Mesothelial cell of epicardium (in vitro differentiated cells): ENCODE measurements at regions not wholly inside any gene's neighbourhood (a gene's known extent, or its start where the extent isn't known, plus 50 kb on each side); places are given as distances from the start of the nearest gene placed in this dataset.
"Not testable (repeated sequence)": the region's sequence is repeated elsewhere in the genome, so short reads cannot be mapped to it uniquely, and the experiment has no call there.

Source experiments
- DNase-seq, 2 experiments: peaks; one replicate each; pipeline ENCODE4 v3.0.0; 2021; ENCODE audit warnings: low spot score in 2 of 2; ENCODE audit not compliant: unreplicated experiment in 2 of 2
- H3K27ac Mint-ChIP-seq: 2 replicates; pipeline ENCODE4 v1.8.0; 2021; ENCODE audit warnings: mixed read lengths
- H3K27me3 Mint-ChIP-seq: 2 replicates; pipeline ENCODE4 v1.8.0; 2021; ENCODE audit warnings: low read depth, mixed read lengths
- H3K36me3 Mint-ChIP-seq: 2 replicates; pipeline ENCODE4 v1.8.0; 2021; ENCODE audit warnings: mixed read lengths
- H3K4me1 Mint-ChIP-seq: 2 replicates; pipeline ENCODE4 v1.8.0; 2021; ENCODE audit warnings: mixed read lengths
- H3K4me3 Mint-ChIP-seq: 2 replicates; pipeline ENCODE4 v1.8.0; 2021; ENCODE audit warnings: mild to moderate bottlenecking, moderate library complexity, mixed read lengths
- H3K9me3 Mint-ChIP-seq: 2 replicates; pipeline ENCODE4 v1.8.0; 2021; ENCODE audit warnings: mixed read lengths
- CTCF ChIP-seq: fragments of 200-600 bp; sonication (generic); IDR thresholded peaks from one replicate; pipeline ENCODE4 v1.5.0; 2021; ENCODE audit warnings: antibody characterized with exemption; ENCODE audit not compliant: unreplicated experiment

DNA sequence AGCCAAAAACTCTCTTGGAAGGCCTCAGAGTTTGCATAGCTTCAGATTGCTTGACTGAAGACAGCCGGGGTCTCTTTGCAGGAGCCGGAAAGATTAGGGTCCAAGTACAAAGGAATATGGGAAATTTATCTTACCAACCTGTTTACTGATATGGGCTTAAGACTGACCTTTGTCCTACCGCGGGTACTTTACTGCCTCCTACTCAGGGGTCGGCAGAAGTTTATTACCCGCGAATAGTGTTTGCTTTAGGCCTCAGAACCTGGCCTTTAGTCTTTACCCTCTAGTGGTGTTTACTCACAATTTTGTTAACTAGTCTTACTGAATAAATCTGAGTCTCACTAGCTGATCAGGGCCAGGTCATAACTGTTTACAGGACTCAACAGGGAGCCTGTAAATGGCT lies 765.4 kb upstream of the SPRY2 start:
- H3K9me3 Mint-ChIP-seq: no peaks in the 10 kb centered on the region
- TF ChIP-seq CTCF: no peak
- H3K27me3 Mint-ChIP-seq: no peaks in the 10 kb centered on the region
- H3K27ac Mint-ChIP-seq: no peak overlapping the region
- H3K4me1 Mint-ChIP-seq: no peaks in the 10 kb centered on the region
- DNase-seq: no peak
- no peak overlapping the region for H3K4me3 Mint-ChIP-seq
- no peaks in the 10 kb centered on the region for H3K36me3 Mint-ChIP-seq

GRCh38 chr13:81104035-81104715 lies 763.2 kb upstream of the SPRY2 start:
- H3K36me3 Mint-ChIP-seq: no peaks in the 10 kb centered on the region
- no peaks in the 10 kb centered on the region for H3K4me1 Mint-ChIP-seq
- TF ChIP-seq CTCF: no peak
- H3K9me3 Mint-ChIP-seq: no peaks in the 10 kb centered on the region
- no peak overlapping the region for H3K27ac Mint-ChIP-seq
- no peak for DNase-seq
- H3K27me3 Mint-ChIP-seq: no peaks in the 10 kb centered on the region
- no peak overlapping the region for H3K4me3 Mint-ChIP-seq

- not testable (repeated sequence) for H3K27ac Mint-ChIP-seq, DNase-seq, H3K27me3 Mint-ChIP-seq, H3K4me3 Mint-ChIP-seq, H3K4me1 Mint-ChIP-seq, H3K36me3 Mint-ChIP-seq
- peaks cover 10% of the 10 kb centered on the region for H3K9me3 Mint-ChIP-seq
Measured at GRCh38 chr13:81102066-81102465, 761.1 kb upstream of the SPRY2 start.

DNA sequence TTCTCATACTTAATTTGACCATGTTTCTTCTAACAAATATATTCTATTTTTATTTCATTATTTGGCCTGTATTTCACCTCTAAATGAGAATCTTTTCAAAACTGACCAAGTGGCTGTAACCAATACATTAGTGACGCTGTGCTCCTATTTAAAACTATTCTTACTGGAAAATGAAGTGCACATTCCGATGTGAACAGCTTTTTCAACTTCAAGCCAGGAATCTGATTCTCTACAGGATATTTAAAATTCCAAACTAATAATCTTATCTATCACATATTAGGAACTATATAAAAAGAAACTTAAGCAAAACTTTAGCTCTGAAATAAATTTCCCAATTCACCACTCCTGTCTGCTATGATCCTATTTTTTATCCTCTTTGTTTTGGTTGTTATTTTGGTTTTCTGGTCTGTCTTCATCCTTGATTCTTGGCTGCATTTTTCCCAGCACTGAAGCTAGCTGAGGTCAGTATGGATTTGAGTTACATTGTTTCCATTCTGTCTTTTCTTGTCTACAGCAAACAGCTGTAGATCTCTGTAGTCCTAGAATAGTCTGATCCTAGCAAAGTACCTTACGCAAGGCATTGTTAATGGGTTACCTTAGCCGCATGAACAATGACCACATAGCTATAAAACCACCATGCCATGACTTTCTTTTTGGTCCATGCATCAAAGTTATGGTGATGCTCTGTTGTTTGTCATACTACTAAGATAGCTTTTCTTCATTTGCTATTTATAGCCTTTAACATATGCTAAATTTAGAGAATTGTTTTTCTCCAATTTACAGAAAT lies 748.6 kb upstream of the SPRY2 start:
- no peaks in the 10 kb centered on the region for H3K9me3 Mint-ChIP-seq
- H3K27ac Mint-ChIP-seq: no peak overlapping the region
- DNase-seq: no peak
- H3K27me3 Mint-ChIP-seq: no peaks in the 10 kb centered on the region
- no peaks in the 10 kb centered on the region for H3K36me3 Mint-ChIP-seq
- H3K4me1 Mint-ChIP-seq: peaks cover 11% of the 10 kb centered on the region
- no peak for TF ChIP-seq CTCF
- H3K4me3 Mint-ChIP-seq: no peak overlapping the region

DNA sequence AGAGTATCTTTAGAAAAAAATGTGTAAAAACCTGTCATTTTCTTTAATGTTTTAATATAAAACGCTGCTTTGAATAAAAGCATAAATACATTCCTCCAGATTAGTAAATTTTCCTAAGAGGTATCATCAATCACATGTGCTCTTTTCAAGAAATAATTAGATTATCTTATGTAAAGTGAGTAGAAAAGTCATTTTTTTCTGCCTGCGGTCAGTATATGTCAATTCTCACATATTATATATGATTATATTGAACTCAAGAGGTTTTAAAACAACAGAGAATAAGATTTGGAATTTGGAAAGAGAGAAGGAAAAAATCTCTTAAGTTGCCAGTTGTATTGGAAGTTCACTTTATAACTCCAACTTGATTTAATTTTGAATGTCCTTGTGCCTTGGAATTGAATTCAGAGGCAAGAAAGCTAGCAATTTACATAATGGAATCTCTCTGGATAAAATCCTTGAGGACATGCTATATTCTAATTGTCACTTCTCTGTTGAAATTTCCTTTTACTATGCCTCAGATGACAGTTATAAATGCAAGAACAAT lies 740.1 kb upstream of the SPRY2 start:
- H3K4me3 Mint-ChIP-seq: no peak overlapping the region
- DNase-seq: no peak
- no peaks in the 10 kb centered on the region for H3K27me3 Mint-ChIP-seq
- peaks cover 19% of the 10 kb centered on the region for H3K4me1 Mint-ChIP-seq
- peaks cover 7% of the 10 kb centered on the region for H3K36me3 Mint-ChIP-seq
- peak overlapping the region; percentile 7 for H3K27ac Mint-ChIP-seq
- peaks cover 9% of the 10 kb centered on the region for H3K9me3 Mint-ChIP-seq
- TF ChIP-seq CTCF: no peak

GRCh38 chr13:81078048-81078447 lies 737.1 kb upstream of the SPRY2 start:
- no peak overlapping the region for H3K27ac Mint-ChIP-seq
- peaks cover 7% of the 10 kb centered on the region for H3K36me3 Mint-ChIP-seq
- no peak for TF ChIP-seq CTCF
- H3K9me3 Mint-ChIP-seq: peaks cover 14% of the 10 kb centered on the region
- no peaks in the 10 kb centered on the region for H3K27me3 Mint-ChIP-seq
- no peak overlapping the region for H3K4me3 Mint-ChIP-seq
- DNase-seq: no peak
- peaks cover 17% of the 10 kb centered on the region for H3K4me1 Mint-ChIP-seq

- H3K36me3 Mint-ChIP-seq, H3K27me3 Mint-ChIP-seq, H3K4me1 Mint-ChIP-seq, DNase-seq, H3K27ac Mint-ChIP-seq, H3K4me3 Mint-ChIP-seq: not testable (repeated sequence)
- peaks cover 11% of the 10 kb centered on the region for H3K9me3 Mint-ChIP-seq
Measured at GRCh38 chr13:81069822-81070221, 728.9 kb upstream of the SPRY2 start.
